LNCAP (cell line): ENCODE measurements at regions not wholly inside any gene's neighbourhood (a gene's known extent, or its start where the extent isn't known, plus 50 kb on each side); places are given as distances from the start of the nearest gene placed in this dataset.

Experiments used
- TF ChIP-seq, protein P1 (sequence below): fragments of 450-650 bp; IDR thresholded peaks from 2 replicates; pipeline ENCODE4 v1.5.1; 2017; ENCODE audit warnings: mild to moderate bottlenecking

DNA sequence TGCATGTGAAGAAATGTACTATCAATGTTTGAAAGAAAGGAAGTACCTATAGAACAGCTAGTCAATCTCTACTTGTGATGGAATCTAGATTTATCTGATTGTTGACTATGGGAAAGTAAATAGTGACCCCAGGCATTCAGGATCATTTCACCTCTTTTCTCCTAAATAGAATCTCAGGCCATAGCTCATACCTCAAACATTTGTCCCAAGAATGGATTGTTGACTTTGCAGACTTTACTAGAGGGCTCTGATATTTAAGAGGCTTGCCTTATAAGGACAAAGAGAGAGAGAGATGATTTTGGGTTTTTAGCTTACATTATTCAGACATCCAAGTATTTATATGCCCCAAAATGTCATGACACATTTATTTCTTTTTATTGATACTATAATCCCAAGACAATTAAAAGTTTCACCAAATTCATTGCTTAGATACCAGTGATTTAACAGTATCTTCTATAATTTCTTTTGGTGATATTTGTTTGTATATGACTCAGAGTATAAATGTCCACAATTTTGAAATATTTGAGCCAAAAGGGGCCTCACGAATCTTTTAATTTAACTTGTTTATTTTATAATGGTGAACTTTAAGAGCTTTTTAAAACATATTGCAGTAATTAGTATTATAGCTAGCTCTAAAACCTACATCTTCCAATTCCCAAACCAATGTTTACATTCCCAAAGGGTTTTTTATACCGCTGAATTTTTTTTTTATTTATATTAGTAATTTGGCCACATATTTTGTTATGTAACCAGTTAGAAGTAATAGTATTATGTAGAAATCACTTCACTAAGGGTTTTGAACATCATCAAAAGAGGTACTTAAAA, 614.1 kb downstream of the PCDH7 start:
- TF ChIP-seq, protein P1, sequence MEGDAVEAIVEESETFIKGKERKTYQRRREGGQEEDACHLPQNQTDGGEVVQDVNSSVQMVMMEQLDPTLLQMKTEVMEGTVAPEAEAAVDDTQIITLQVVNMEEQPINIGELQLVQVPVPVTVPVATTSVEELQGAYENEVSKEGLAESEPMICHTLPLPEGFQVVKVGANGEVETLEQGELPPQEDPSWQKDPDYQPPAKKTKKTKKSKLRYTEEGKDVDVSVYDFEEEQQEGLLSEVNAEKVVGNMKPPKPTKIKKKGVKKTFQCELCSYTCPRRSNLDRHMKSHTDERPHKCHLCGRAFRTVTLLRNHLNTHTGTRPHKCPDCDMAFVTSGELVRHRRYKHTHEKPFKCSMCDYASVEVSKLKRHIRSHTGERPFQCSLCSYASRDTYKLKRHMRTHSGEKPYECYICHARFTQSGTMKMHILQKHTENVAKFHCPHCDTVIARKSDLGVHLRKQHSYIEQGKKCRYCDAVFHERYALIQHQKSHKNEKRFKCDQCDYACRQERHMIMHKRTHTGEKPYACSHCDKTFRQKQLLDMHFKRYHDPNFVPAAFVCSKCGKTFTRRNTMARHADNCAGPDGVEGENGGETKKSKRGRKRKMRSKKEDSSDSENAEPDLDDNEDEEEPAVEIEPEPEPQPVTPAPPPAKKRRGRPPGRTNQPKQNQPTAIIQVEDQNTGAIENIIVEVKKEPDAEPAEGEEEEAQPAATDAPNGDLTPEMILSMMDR = no peak

DNA sequence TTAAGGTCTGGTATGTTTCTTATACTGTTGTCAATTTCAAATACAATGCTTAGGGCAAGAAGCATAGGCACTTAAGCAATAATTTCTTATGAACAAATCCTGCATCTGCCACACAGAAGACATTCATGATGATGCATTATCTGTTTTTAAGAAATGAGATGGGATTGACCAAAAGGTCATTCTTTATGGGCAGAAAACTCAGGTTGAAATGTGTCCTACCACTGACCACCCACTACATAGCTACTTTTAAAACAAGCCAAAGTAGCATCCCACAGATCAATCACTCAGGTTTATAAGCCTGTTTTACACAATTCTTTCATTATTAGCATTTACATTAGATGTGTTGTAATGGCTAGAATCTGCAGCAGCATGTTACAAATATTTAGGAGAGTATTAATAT, 617.8 kb downstream of the PCDH7 start:
- TF ChIP-seq, protein P1 = no peak

DNA sequence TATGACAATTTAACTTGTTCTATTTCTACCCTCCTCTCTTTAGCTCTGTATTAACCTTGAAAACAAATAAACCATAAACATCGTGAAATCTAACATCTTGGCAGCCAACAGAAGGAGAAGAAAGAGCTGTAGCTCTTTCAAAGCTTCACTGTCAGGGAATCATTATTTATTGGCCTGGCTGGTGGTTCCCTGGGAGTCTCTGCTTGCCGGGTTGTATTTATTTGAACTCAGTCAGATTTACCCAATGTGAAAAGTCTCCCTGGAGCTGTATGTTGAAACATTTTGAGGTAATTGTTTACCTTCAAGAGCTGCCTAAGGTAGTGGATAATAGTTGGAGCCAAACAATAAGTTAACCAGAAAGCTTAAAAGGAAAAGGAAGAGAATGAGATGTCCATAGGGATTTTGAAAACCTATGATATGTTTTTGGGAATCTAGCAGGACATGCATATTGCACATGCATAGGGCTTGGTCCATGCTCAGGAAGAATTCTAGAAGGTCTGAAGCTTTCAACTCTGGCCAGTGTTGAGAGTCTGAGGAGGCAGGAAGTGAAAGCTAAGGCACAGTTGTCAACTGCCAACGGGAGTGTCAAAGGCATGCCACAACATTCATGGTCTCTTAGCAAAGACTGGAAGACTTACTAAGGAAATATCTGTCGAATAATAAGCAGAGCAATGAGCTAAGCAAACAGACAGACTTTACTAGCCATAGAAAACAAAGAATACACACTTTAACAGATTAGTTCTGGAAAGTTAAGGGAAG, 621.6 kb downstream of the PCDH7 start:
- TF ChIP-seq, protein P1 = no peak

DNA sequence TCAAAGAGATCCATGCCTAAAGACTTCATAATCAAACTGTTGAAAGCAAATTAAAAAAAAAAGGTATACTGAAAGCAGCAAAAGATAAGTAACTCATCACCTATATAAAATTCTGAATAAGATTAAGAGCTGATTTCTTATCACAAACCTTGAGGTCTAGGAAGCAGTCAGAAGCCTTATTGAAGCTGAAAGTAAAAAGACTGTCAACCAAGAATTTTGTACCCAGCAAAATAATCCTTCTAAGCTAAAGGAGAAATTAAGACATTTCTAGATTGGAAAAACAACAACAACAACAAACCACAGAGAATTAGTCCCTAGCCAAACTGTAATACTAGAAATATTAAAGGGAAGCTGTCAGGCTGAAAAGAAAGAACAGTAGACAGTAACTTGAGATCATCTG, 622.9 kb downstream of the PCDH7 start:
- TF ChIP-seq, protein P1 = no peak

DNA sequence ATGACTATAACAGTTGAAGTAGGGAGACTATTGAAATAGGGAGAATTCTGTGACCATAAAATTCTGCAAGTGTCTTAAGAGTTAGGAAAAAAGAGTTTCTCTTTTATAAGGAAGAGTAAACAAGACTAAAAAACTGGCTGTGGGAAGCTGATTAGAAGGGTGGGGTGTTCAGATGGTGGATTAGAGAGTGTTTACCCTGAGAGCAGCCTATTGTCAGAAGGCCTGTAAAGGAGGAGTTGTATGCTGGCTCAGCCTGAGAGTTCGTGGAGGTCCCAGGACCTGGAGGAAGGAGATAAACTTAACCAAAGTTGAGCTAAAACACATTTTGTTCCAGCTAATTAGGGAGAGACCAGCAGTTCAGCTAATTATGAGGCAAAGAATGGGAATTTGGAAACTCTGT, 629.7 kb downstream of the PCDH7 start:
- TF ChIP-seq, protein P1 = no peak

DNA sequence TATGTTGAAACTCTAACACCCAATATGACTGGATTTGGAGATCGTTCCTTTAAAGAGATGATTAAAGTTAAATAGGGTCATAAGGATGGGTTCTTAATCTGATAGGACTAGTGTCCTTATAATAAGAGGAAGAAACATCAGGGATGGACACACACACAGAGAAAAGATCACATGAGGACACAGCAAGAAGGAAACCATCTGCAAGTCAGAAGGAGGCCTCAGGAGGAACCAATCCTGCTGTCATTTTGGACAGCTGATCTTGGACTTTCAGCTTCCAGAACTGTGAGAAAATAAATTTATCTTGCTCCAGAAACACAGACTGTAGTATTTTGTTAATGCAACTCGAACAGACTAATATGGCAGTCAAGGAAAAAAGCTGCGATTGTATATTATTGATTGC, 631.5 kb downstream of the PCDH7 start:
- TF ChIP-seq, protein P1 = no peak

DNA sequence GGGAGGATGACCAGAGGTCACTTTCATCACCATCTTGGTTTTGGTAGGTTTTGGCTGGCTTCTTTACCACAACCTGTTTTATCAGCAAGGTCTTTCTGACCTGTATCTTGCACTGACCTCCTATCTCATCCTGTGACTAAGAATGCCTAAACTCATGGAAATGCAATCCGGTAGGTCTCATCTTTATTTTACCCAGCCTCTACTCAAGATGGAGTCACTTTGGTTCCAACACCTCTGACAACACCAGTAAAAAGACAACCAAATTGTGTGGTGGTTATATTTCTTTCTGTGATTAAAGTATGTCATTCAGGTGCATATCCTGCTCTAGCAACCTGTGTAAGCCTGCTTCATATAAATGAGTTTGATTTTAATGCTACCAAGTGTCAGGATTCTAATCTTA, 636.7 kb downstream of the PCDH7 start:
- TF ChIP-seq, protein P1 = no peak
